C1 segment of cervical spinal cord (tissue), 14 donors: ENCODE measurements at regions not wholly inside any gene's neighbourhood (a gene's known extent, or its start where the extent isn't known, plus 50 kb on each side); places are given as distances from the start of the nearest gene placed in this dataset.

Source experiments
- DNase-seq, 14 donors: peaks; one replicate each; lab custom pipeline; 2025; lab: John Stamatoyannopoulos, UW

- DNase-seq: no peak
Observed at GRCh38 chrY:15402451-15402850, 878.1 kb downstream of the NLGN4Y start.

DNA sequence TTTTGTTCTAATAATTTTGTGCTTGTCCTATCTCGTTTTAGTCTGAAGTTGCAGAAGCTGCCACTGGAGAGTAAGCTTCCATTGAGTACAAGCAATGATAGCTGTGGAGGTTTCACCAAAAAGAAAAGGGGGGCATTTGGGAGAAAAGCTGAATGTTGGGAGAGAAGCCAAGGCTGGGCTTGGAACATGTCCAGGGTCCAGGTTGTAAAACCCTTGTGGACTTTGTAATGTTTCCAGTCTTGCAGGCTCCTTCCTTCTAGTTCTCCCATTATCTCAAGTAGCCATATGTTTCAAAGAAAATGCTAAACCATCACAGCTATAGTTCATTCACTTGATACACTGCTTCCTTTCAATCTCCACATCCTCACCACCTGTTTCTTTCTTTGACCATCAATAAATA is 880.2 kb downstream of the NLGN4Y start:
- no peak for DNase-seq

- DNase-seq: no peak
Observed at GRCh38 chrY:15415165-15415564, 890.8 kb downstream of the NLGN4Y start.

DNA sequence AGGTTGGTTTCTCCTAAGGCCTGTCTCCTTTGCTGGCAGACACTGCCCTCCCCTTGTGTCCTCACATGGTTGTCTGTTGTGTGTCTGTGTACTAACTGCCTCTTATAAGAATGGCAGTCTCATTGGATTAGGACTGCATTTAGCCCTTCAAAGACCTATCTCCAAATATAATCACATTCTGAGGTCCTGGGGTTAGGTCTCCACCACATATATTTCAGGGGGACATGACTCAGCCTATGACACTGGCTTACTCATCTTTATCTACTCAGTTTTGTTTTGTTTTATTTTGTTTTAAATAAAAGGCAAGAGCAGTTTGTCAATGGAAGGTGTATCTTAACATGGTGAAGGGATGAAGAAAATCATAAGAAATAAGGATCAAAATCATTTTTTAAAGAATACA is 894.3 kb downstream of the NLGN4Y start:
- DNase-seq: no peak

DNA sequence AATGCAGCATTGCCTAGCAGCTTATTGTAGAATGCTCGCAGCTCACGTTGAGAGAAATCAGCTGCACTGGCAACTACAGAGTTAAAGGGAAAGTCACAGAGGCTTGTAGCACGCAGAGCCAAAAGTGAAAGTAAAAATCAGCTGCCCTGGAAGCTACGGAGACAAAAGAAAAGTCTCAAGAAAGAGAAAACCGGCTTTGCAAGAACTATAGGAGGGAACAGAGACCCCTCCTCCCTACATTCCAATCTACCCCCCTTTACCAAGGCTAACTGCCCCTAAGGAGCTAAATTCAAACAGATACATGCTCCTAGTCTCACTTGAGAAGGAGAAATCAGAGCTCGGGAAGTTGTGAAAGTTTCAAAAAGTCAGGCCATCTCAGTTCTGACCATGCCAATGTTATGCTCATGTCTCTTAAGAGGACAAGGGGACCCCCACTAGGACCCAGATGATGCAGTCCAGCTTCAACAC is 900.4 kb downstream of the NLGN4Y start:
- DNase-seq: no peak

DNA sequence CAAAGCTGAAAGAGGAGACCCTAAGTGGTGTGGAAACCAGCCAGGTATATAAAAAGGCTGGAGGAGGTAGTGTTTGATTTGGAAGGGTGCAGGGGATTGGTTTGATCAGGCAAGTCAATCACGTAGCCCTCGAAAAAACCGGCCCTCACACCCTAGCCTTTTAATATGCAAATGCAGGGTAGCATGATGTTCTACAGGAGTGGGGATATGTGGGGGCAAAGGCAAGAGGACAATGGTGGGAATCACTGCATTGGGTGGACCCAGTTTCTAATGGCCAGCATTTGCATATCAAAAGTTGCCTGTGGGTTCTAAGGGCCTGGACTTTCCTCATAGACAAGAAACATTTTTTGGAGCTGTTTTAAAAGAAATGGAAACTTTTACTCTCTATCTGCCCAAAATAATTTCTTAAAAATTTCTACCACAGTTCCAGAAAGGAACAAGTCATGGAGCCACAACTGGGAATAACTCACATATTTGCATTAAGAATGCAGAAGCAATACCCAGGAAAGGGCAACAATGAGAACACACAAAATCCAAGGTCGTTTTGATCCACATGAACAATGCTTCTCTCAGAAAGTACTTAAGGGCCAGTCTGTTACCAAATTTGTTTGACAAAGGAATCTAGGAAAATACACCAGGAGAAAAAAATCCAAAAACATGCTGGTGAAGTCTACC is 915.8 kb downstream of the NLGN4Y start:
- no peak for DNase-seq

DNA sequence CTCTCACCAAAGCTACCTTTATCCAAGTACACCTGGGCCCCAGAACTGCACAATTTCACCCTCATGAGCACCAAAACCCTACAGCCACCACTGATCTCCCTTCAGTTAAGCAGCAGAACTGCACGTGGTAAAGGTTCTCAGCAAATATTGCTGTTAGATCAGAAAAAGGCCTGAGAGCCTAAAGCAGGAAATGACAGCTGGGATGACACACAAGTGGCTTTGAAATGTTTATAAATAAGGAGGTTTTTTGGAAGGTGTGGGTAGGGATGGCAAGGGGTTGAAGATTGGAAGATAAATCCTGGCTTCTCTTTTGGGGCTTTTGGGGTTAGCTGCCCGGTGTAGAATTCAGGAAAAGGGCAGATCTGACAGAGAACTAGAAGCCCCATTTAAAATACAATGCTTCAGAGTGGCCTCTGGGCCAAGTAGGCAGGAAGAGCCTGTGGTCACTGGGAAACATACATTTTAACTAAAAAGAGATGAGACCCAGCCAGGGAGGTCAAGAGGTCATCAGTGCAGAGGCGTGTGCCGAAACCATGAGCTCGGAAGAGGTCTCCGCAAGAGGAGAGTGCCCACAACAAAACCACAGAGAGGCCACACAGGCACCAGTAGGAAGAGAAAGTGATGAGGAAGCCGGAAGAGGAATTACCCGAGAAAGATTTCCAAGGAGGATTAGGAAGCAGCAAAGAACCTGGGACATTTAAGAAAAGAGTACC is 916.5 kb downstream of the NLGN4Y start:
- DNase-seq: no peak

- DNase-seq: no peak
Observed at GRCh38 chrY:15441878-15442277, 917.5 kb downstream of the NLGN4Y start.

GRCh38 chrY:15445871-15446270 is 921.5 kb downstream of the NLGN4Y start:
- DNase-seq: no peak

DNA sequence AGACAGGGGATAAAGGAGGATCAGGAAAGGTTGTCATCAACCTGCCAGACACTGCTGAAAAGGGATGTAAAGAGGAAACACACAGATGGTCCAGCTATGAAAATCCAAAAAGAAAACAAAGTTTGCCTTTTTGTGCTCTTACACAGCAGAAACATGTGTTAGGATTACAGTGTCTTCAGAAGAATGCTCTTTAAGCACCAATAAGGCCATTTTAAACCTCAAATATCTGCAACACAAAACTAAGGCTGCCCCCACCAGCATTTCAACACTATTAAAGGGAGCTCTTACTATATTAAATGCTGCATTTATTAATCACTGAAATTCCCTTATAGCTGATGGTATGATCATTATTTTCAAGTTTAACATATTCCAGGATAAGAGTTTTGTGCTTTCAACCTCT is 922.5 kb downstream of the NLGN4Y start:
- DNase-seq: no peak

- no peak for DNase-seq
Observed at GRCh38 chrY:15447959-15448358, 923.6 kb downstream of the NLGN4Y start.

GRCh38 chrY:15455133-15455937 is 931.0 kb downstream of the NLGN4Y start:
- DNase-seq: no peak

GRCh38 chrY:15455980-15456469 is 931.7 kb downstream of the NLGN4Y start:
- DNase-seq: peak in 3 of 14 donors; percentile 0 to 25 (median 2)

- peak in 1 of 14 donors; percentile 15 for DNase-seq
Observed at GRCh38 chrY:15456491-15456890, 932.2 kb downstream of the NLGN4Y start.

DNA sequence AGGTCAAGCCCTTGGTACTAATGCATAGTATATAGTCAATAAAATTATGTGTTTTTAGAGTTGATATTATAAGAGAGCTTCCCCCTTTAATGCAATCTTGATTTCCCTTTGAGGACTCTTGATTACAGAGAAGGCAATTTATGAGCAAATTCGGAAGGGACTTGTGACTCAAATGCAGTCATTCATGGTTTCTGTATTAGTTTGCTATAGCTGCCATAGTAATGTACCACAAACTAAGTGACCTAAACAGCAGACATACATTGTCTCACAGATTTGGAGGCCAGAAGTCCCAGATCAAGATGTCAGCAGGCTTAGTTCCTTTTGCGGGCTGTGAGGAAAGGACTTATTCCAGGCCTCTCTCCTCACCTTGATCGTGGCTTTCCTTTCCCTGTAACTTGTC is 933.4 kb downstream of the NLGN4Y start:
- DNase-seq: no peak

- no peak for DNase-seq
Observed at GRCh38 chrY:15458426-15458825, 934.1 kb downstream of the NLGN4Y start.

DNA sequence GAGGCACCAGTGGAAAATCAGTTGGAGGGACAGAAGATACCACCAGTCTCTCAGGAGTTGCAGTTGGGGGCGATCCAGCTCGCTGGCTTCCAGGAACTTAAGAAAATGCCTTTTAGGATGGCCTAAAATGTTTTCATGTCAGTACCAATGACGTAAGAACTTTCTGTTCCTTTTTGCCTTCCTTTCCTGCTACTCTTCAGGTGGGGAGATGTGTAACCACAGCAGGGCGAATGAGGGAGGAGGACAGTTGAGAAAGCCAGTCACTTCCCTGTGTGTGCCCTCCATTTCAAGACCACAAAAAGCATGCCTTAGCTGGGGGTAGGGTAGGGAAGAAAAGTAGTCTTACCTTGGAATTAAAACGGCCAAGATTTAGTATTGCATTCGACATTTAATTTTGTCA is 941.6 kb downstream of the NLGN4Y start:
- DNase-seq: no peak

GRCh38 chrY:15466891-15467290 is 942.6 kb downstream of the NLGN4Y start:
- no peak for DNase-seq

DNA sequence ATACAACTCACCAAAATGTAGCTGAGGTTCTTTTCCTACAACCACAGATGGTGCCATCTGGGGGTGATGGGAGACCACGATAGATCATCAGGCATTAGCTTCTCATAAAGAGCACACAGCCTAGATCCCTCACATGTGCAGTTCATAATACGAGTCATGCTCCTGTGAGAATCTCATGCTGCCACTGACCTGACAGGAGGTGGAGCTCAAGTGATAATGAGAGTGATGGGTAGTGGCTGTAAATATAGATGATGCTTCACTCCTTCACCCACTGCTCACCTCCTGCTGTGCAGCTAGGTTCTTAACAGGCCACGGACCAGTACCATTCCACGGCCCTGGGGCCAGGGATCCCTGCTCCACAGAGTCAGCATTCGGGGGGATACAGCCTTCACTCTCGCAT is 943.8 kb downstream of the NLGN4Y start:
- DNase-seq: no peak

GRCh38 chrY:15471371-15471770 is 947.0 kb downstream of the NLGN4Y start:
- DNase-seq: no peak

DNA sequence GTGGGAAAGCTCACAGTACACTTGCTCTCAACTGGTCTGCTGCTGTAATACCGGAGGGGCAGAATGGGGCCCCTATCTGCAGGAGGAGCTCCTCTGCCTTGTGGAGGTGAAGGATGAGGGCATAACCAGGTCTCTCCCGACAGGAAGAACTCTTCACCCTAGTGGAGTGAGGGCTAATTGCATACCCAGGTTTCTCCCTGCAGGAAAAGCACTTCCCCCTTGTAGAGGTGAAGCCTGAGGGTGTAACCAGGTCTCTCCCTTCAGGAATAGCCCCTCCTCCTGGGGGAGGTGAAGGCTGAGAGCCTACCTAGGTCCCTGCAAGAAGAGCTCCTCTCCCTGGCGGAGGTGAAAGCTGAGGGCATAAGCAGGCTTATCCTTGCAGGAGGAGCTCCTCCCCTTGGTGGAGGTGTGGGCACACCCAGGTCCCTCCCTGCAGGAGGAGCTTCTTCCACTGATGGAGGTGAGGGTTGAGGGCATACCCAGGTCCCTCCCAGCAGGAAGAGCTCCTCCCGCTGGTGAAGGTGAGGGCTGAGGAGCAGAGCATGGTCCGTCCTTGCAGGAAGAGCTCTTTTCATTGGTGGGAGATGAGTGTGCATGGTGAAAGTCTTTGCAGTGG is 954.1 kb downstream of the NLGN4Y start:
- no peak for DNase-seq

- DNase-seq: no peak
Observed at GRCh38 chrY:15500536-15500935, 976.2 kb downstream of the NLGN4Y start.
